ENCODE measurements at regions not wholly inside any gene's neighbourhood (a gene's known extent, or its start where the extent isn't known, plus 50 kb on each side); places are given as distances from the start of the nearest gene placed in this dataset.
A peak's percentile ranks its signal among the peaks of the same experiment; 100 is the strongest.

- Histone ChIP-seq H3K36me3 (ENCODE audit: control insufficient read depth in 2 of 2, extremely low read depth in 1 of 2, insufficient read depth in 1 of 2, low read length in 1 of 2) (no peaks in the 10 kb centered on the region), H3K27ac (ENCODE audit: low read length) (no peak overlapping the region), H3K27me3 (replicated peaks in 1 of 2; ENCODE audit: control insufficient read depth in 2 of 2, extremely low read depth in 1 of 2, insufficient read depth in 2 of 2, low read length in 1 of 2) (peaks cover 0 to 5% of the 10 kb centered on the region in 2 experiments), H3K9me3 (no peaks in the 10 kb centered on the region), H3K4me1 (ENCODE audit: control insufficient read depth in 1 of 2, extremely low read depth in 1 of 2, insufficient read depth in 2 of 2, low read length in 2 of 2) (peaks cover 0 to 5% of the 10 kb centered on the region in 2 experiments), H3K4me3 (ENCODE audit: control insufficient read depth in 1 of 2, extremely low read depth in 1 of 2, low read length in 1 of 2) (no peak overlapping the region)
- Mint-ChIP-seq H3K27ac (no peak overlapping the region), H3K9me3 (no peaks in the 10 kb centered on the region), H3K4me1 (peaks cover 6 to 16% (median 9%) of the 10 kb centered on the region in 3 donors), H3K36me3 (no peaks in the 10 kb centered on the region), H3K27me3 (peaks cover 11% of the 10 kb centered on the region in 2 donors), H3K4me3 (no peak overlapping the region)
- 82% methylated on average over 4 of the region's 4 CpGs for WGBS (ENCODE audit: insufficient coverage)
- POLR2A ChIA-PET, result no interaction called here
- no peak for DNase-seq
- CTCF ChIA-PET, result interaction anchor here in 1 of 2 donors (1.2 kb wide), 1 partner anchor 77 kb away, joined by 3 read pairs; no protein-coding TSS in a partner anchor
- ATAC-seq (replicated peaks in 1 of 4), result no peak
Observed at GRCh38 chr22:22158207-22158816, 86.3 kb upstream of the VPREB1 start.

- no peak for DNase-seq
- H3K4me3 Mint-ChIP-seq, result no peak overlapping the region
- Histone ChIP-seq H3K27ac (ENCODE audit: low read length) (no peak overlapping the region), H3K4me3 (ENCODE audit: control insufficient read depth in 1 of 2, extremely low read depth in 1 of 2, low read length in 1 of 2) (no peak overlapping the region), H3K27me3 (replicated peaks in 1 of 2; ENCODE audit: control insufficient read depth in 2 of 2, extremely low read depth in 1 of 2, insufficient read depth in 2 of 2, low read length in 1 of 2) (peaks cover 0 to 5% of the 10 kb centered on the region in 2 experiments), H3K9me3 (no peaks in the 10 kb centered on the region), H3K36me3 (ENCODE audit: control insufficient read depth in 2 of 2, extremely low read depth in 1 of 2, insufficient read depth in 1 of 2, low read length in 1 of 2) (no peaks in the 10 kb centered on the region), H3K4me1 (ENCODE audit: control insufficient read depth in 1 of 2, extremely low read depth in 1 of 2, insufficient read depth in 2 of 2, low read length in 2 of 2) (peaks cover 0 to 5% of the 10 kb centered on the region in 2 experiments)
- no peaks in the 10 kb centered on the region for H3K36me3 Mint-ChIP-seq
- H3K27me3 Mint-ChIP-seq, result peaks cover 11 to 14% of the 10 kb centered on the region in 2 donors
- H3K27ac Mint-ChIP-seq, result peak overlapping the region in 1 of 2 donors; percentile 31
- POLR2A ChIA-PET, result interaction anchor here in 1 of 2 donors (0.6 kb wide), 1 partner anchor 11 kb away, joined by 3 read pairs; no protein-coding TSS in a partner anchor
- ATAC-seq (replicated peaks in 1 of 4), result no peak
- H3K4me1 Mint-ChIP-seq, result peaks cover 6 to 16% (median 9%) of the 10 kb centered on the region in 3 donors
- no peaks in the 10 kb centered on the region for H3K9me3 Mint-ChIP-seq
- CTCF ChIA-PET, result no interaction called here
- 80% methylated on average over 2 of the region's 2 CpGs for WGBS (ENCODE audit: insufficient coverage)
Observed at GRCh38 chr22:22157348-22157725, 87.2 kb upstream of the VPREB1 start.

- H3K4me3 Mint-ChIP-seq, result peak overlapping the region in 1 of 3 donors; percentile 25
- DNase-seq (peak in 34 of 35 experiments; percentile 10 to 84 (median 50)), ATAC-seq (replicated peaks in 1 of 4) (peak; percentile 62 to 81 (median 76))
- Histone ChIP-seq H3K36me3 (ENCODE audit: control insufficient read depth in 2 of 2, extremely low read depth in 1 of 2, insufficient read depth in 1 of 2, low read length in 1 of 2) (no peaks in the 10 kb centered on the region), H3K4me1 (ENCODE audit: control insufficient read depth in 1 of 2, extremely low read depth in 1 of 2, insufficient read depth in 2 of 2, low read length in 2 of 2) (peaks cover 0 to 5% of the 10 kb centered on the region in 2 experiments), H3K27me3 (replicated peaks in 1 of 2; ENCODE audit: control insufficient read depth in 2 of 2, extremely low read depth in 1 of 2, insufficient read depth in 2 of 2, low read length in 1 of 2) (peaks cover 0 to 2% of the 10 kb centered on the region in 2 experiments), H3K4me3 (ENCODE audit: control insufficient read depth in 1 of 2, extremely low read depth in 1 of 2, low read length in 1 of 2) (no peak overlapping the region), H3K27ac (ENCODE audit: low read length) (no peak overlapping the region), H3K9me3 (no peaks in the 10 kb centered on the region)
- no peaks in the 10 kb centered on the region for H3K9me3 Mint-ChIP-seq
- peaks cover 13 to 15% of the 10 kb centered on the region in 2 donors for H3K27me3 Mint-ChIP-seq
- CTCF ChIA-PET, result no interaction called here
- POLR2A ChIA-PET, result no interaction called here
- H3K27ac Mint-ChIP-seq, result peak overlapping the region in 1 of 2 donors; percentile 31
- WGBS (ENCODE audit: insufficient coverage), result 25% methylated on average over 4 of the region's 9 CpGs
- H3K4me1 Mint-ChIP-seq, result peaks cover 6 to 12% (median 9%) of the 10 kb centered on the region in 3 donors
- no peaks in the 10 kb centered on the region for H3K36me3 Mint-ChIP-seq
Observed at GRCh38 chr22:22156716-22157347, 87.8 kb upstream of the VPREB1 start.

DNA sequence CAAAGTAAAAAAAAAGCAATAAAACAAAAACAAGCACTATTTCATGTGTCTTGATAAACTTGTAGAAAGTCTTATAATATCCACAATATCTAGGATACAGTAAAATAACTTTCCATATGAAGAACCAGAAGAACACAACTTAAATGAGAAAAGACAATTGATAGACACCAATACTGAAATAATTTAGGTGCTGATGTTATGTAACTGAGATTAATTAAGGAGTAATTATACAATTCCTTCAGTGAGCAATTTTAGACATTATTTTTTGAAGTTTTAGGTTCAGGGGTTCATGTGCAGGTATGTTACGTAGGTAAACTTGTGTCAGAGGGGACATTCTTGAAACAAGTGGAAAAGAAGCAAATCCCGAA, 88.3 kb upstream of the VPREB1 start:
- Mint-ChIP-seq H3K36me3 (no peaks in the 10 kb centered on the region), H3K9me3 (no peaks in the 10 kb centered on the region), H3K27ac (no peak overlapping the region), H3K27me3 (peaks cover 18 to 19% of the 10 kb centered on the region in 2 donors), H3K4me1 (peaks cover 6 to 12% (median 9%) of the 10 kb centered on the region in 3 donors), H3K4me3 (no peak overlapping the region)
- H3K27me3 ChIP-seq (replicated peaks in 1 of 2; ENCODE audit: control insufficient read depth in 2 of 2, extremely low read depth in 1 of 2, insufficient read depth in 2 of 2, low read length in 1 of 2), result peaks cover 0 to 2% of the 10 kb centered on the region in 2 experiments
- H3K4me3 ChIP-seq (ENCODE audit: control insufficient read depth in 1 of 2, extremely low read depth in 1 of 2, low read length in 1 of 2), result no peak overlapping the region
- POLR2A ChIA-PET, result no interaction called here
- H3K36me3 ChIP-seq (ENCODE audit: control insufficient read depth in 2 of 2, extremely low read depth in 1 of 2, insufficient read depth in 1 of 2, low read length in 1 of 2), result no peaks in the 10 kb centered on the region
- no peaks in the 10 kb centered on the region for H3K9me3 ChIP-seq
- H3K27ac ChIP-seq (ENCODE audit: low read length), result no peak overlapping the region
- H3K4me1 ChIP-seq (ENCODE audit: control insufficient read depth in 1 of 2, extremely low read depth in 1 of 2, insufficient read depth in 2 of 2, low read length in 2 of 2), result peaks cover 0 to 5% of the 10 kb centered on the region in 2 experiments
- CTCF ChIA-PET, result no interaction called here
- no peak for ATAC-seq (replicated peaks in 1 of 4)
- WGBS (ENCODE audit: insufficient coverage), result no CpG with 5 or more reads among the region's 2 CpGs
- DNase-seq, result no peak

- ChIA-PET POLR2A (no interaction called here), CTCF (no interaction called here)
- no peak overlapping the region for H3K27ac ChIP-seq (ENCODE audit: low read length)
- H3K36me3 ChIP-seq (ENCODE audit: control insufficient read depth in 2 of 2, extremely low read depth in 1 of 2, insufficient read depth in 1 of 2, low read length in 1 of 2), result no peaks in the 10 kb centered on the region
- H3K27me3 ChIP-seq (replicated peaks in 1 of 2; ENCODE audit: control insufficient read depth in 2 of 2, extremely low read depth in 1 of 2, insufficient read depth in 2 of 2, low read length in 1 of 2), result peaks cover 0 to 2% of the 10 kb centered on the region in 2 experiments
- H3K9me3 Mint-ChIP-seq, result no peaks in the 10 kb centered on the region
- DNase-seq (no peak), ATAC-seq (replicated peaks in 1 of 4) (no peak)
- H3K27me3 Mint-ChIP-seq, result peaks cover 19 to 20% of the 10 kb centered on the region in 2 donors
- no peak overlapping the region for H3K4me3 Mint-ChIP-seq
- 50% methylated on average over 1 of the region's 2 CpGs for WGBS (ENCODE audit: insufficient coverage)
- no peak overlapping the region for H3K4me3 ChIP-seq (ENCODE audit: control insufficient read depth in 1 of 2, extremely low read depth in 1 of 2, low read length in 1 of 2)
- H3K4me1 ChIP-seq (ENCODE audit: control insufficient read depth in 1 of 2, extremely low read depth in 1 of 2, insufficient read depth in 2 of 2, low read length in 2 of 2), result peaks cover 0 to 5% of the 10 kb centered on the region in 2 experiments
- peaks cover 6 to 12% (median 9%) of the 10 kb centered on the region in 3 donors for H3K4me1 Mint-ChIP-seq
- H3K9me3 ChIP-seq, result no peaks in the 10 kb centered on the region
- no peak overlapping the region for H3K27ac Mint-ChIP-seq
- H3K36me3 Mint-ChIP-seq, result no peaks in the 10 kb centered on the region
Observed at GRCh38 chr22:22155607-22156006, 89.0 kb upstream of the VPREB1 start.

GRCh38 chr22:22155146-22155545, 89.4 kb upstream of the VPREB1 start:
- CTCF ChIA-PET, result interaction anchor here in 1 of 2 donors (0.8 kb wide), 1 partner anchor 26 kb away, joined by 3 read pairs; no protein-coding TSS in a partner anchor
- no peaks in the 10 kb centered on the region for H3K36me3 Mint-ChIP-seq
- H3K4me1 ChIP-seq (ENCODE audit: control insufficient read depth in 1 of 2, extremely low read depth in 1 of 2, insufficient read depth in 2 of 2, low read length in 2 of 2), result peaks cover 0 to 5% of the 10 kb centered on the region in 2 experiments

More at GRCh38 chr22:22155146-22155545, 89.4 kb upstream of the VPREB1 start:
- peaks cover 6 to 12% (median 9%) of the 10 kb centered on the region in 3 donors for H3K4me1 Mint-ChIP-seq
- Histone ChIP-seq H3K27ac (ENCODE audit: low read length) (no peak overlapping the region), H3K36me3 (ENCODE audit: control insufficient read depth in 2 of 2, extremely low read depth in 1 of 2, insufficient read depth in 1 of 2, low read length in 1 of 2) (no peaks in the 10 kb centered on the region), H3K9me3 (no peaks in the 10 kb centered on the region), H3K27me3 (replicated peaks in 1 of 2; ENCODE audit: control insufficient read depth in 2 of 2, extremely low read depth in 1 of 2, insufficient read depth in 2 of 2, low read length in 1 of 2) (peaks cover 1 to 2% of the 10 kb centered on the region in 2 experiments), H3K4me3 (ENCODE audit: control insufficient read depth in 1 of 2, extremely low read depth in 1 of 2, low read length in 1 of 2) (no peak overlapping the region)
- H3K27ac Mint-ChIP-seq, result no peak overlapping the region
- DNase-seq, result no peak
- no peak for ATAC-seq (replicated peaks in 1 of 4)
- H3K9me3 Mint-ChIP-seq, result no peaks in the 10 kb centered on the region
- POLR2A ChIA-PET, result no interaction called here
- WGBS (ENCODE audit: insufficient coverage), result 49% methylated on average over 2 of the region's 2 CpGs
- H3K27me3 Mint-ChIP-seq, result peaks cover 20 to 23% of the 10 kb centered on the region in 2 donors
- no peak overlapping the region for H3K4me3 Mint-ChIP-seq
